Stimulated activated naive CD4-positive, alpha-beta T cell (primary cell): ENCODE measurements at regions not wholly inside any gene's neighbourhood (a gene's known extent, or its start where the extent isn't known, plus 50 kb on each side); places are given as distances from the start of the nearest gene placed in this dataset.
"Not testable (repeated sequence)": the region's sequence is repeated elsewhere in the genome, so short reads cannot be mapped to it uniquely, and the experiment has no call there.

Source experiments
- DNase-seq, 6 experiments: peaks; one replicate each; lab custom pipeline; 2025; lab: John Stamatoyannopoulos, UW

GRCh38 chr15:38954090-38954489 is 389.5 kb upstream of the RASGRP1 start:
- DNase-seq, result no peak

DNA sequence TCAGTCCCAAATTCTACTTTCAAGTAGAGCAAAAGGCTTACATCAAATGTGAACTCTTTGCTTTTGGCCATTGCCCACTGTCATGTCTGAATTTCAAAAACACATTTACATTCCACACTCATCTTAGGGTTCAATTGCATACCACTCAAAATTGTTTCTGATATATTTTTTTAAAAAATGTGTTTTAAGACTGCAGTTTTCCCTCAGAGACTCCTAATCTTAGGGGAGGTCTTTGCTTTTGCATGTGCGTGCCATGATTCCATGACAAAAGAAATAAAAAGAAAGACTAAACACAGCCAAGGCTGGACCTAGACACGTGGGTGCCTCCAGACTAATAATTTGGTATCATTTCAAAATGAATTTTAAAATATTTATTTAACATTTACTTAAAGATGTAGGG is 396.8 kb upstream of the RASGRP1 start:
- no peak for DNase-seq

GRCh38 chr15:38961931-38962330 is 397.3 kb upstream of the RASGRP1 start:
- DNase-seq, result no peak

- DNase-seq, result no peak
Observed at GRCh38 chr15:38972831-38973230, 408.2 kb upstream of the RASGRP1 start.

GRCh38 chr15:38975282-38975990 is 410.8 kb upstream of the RASGRP1 start:
- DNase-seq, result no peak

DNA sequence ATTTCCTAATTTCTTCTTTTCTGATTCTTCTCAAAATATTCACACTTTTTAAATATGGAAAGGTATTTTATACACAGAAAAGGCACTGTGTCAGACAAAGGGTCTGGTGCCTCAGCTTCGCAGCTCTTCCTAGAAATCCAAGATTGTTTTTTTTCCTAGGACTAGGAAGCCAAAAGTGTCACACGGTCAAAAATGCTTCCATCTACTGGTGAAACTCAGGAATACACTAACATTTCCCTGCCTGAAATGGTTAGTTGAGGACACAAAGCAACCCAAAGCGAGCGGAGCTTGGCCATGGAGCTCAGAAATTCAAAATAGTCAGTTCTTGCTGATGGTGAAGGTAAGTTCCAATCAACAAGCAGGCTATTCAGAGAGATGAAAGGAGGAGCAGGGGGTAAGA is 426.5 kb upstream of the RASGRP1 start:
- DNase-seq, result no peak

- no peak for DNase-seq
Observed at GRCh38 chr15:38991701-38992100, 427.1 kb upstream of the RASGRP1 start.

- DNase-seq, result no peak
Observed at GRCh38 chr15:38992506-38992905, 427.9 kb upstream of the RASGRP1 start.

- no peak for DNase-seq
Observed at GRCh38 chr15:38992930-38993329, 428.3 kb upstream of the RASGRP1 start.

DNA sequence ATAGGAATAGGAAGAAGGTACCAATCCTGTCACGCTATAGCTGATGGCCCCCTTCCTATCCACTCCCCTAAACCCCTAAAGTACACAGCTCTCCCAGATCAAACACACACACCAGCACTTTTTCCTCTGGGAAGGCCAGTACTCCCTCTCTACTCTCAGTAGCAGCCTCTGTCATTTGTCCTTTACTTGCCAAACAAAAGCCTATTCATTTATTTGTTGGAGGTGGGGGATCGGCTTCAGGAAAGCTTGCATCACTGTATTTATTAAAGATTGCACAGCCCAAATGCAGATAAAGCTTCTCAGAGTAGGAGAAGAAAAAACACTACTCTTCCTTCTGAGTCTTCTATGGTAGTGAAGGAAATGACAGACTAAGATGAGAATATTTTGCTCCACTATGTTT is 429.7 kb upstream of the RASGRP1 start:
- DNase-seq, result no peak

GRCh38 chr15:38996111-38996631 is 431.6 kb upstream of the RASGRP1 start:
- no peak for DNase-seq

DNA sequence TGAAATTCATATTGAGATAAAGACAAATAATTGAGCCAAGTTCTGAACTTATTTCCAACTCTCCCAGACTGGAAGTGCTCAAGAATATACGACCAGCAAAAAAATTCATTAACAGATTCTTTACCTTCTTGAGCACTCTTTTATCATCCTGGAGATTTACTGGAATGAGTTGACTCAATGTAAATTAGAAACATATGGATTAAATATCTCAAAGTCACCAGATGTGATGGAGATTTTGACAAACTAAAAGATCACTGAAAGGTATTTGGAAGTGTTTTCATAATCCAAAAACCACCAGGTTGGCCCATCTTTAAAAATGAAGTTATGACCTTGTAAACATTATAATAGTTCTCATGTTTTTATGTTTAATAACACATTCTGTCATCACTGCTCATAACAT is 433.2 kb upstream of the RASGRP1 start:
- DNase-seq, result no peak

- DNase-seq, result no peak
Observed at GRCh38 chr15:39000008-39000734, 435.6 kb upstream of the RASGRP1 start.

DNA sequence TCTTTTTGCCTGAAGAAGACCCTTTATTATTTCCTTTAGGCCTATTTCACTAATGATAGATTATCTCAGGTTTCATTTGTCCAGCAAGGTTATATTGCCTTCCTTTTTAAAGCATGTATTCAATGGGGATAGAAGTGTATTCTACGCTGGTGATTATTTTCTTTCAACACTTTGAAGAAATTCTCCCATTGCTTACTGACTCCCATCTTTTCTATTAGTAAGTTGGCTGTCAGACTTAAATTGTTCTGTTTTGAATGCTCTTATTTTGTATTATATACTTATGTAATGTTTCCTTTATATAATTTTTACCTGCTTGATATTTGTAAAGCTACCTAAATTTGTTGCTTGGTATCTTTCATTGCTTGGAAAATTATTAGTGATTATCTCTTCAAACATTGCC is 445.1 kb upstream of the RASGRP1 start:
- DNase-seq, result no peak

GRCh38 chr15:39011066-39011465 is 446.5 kb upstream of the RASGRP1 start:
- DNase-seq, result not testable (repeated sequence)

- DNase-seq, result no peak
Observed at GRCh38 chr15:39013262-39013661, 448.6 kb upstream of the RASGRP1 start.

DNA sequence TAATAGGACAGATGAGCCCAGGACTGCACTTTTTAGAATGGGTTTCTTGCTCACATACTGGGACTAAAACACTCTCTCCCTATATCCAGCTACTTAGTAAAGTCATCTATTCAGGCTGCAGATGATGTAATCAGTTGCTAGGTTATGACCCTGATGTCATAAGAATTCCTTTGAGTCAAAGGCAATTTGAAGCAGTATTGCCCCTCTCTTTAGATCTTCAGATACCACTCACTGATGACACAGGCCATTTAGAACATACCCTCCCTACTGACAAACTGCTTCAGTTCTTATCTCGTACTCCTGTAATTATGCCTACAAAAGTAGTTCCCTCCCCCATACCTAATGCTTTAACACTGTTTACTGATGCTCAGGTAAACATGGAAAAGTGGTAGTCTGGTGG is 450.1 kb upstream of the RASGRP1 start:
- DNase-seq, result no peak

DNA sequence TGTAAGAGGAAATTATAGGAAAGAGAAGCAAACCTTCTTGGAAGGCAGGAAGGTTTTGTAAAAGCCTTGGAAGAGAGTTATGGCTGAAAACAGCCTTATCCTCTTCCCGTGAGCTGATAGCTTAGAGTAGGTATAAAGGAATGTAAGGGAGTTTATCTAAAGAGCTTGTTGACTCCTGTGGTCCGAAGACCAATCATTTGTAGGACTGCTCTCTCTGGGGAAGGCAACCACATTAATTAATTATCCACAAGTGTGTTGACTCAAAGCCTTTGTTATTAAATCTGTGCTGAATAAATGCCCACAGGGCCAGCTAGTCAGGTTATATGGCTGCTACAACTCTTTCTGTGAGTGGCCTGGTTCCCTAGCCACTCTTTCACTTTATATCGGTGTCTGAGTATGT is 452.1 kb upstream of the RASGRP1 start:
- no peak for DNase-seq

DNA sequence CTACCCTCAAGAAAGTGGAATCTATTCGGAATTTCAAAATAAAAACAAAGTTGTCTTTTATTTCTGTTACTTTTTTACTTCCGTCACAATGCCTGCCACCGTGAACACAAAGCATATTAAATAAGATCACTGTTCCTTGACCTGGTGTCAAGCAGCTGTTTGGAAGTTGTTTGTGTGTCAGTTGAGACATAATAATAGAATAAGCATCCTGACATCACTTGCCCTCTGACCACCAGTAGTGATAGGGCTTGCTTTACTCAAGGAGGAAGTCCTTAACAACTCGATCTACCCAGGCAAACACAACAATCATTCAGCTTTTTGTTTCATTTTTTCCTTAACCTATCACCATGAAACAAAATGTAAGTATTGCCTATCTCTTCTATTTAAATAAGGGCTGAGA is 454.4 kb upstream of the RASGRP1 start:
- no peak for DNase-seq

- DNase-seq, result no peak
Observed at GRCh38 chr15:39021341-39021740, 456.7 kb upstream of the RASGRP1 start.

DNA sequence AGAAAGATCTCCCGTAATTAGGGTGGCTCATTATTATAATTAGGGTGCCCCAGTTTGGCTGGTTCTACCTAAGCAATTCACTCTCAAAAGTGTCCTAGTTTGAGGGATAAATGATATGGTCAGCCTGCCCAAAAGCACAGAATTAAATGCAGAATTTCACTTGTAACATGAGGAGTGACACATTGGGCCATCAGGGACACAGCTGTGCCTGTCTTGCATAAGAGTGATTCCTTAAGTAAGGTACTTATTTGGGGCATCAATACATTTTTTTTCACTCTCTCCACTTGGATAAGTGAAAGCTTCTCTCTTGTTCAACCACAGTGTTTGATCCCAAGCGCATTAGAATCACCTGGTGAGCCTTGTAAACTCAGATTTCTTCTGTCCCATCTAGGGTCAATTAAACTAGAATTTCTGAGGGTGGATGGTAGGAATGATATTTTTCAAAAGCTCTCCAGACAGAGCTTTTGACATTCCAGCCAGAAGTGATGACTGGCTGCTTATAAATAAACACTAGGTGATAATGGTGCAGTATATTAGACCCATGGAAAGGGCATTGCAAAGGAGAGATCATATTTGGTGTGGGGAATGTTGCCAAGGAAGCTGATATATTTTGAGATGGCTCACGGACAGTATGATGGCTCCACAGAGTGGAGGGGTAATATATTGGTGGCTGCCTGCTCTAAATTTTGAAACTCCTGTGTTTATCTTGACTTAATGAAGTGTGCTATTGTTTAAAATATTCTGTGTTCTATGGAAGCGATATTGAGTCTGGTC is 458.1 kb upstream of the RASGRP1 start:
- no peak for DNase-seq

DNA sequence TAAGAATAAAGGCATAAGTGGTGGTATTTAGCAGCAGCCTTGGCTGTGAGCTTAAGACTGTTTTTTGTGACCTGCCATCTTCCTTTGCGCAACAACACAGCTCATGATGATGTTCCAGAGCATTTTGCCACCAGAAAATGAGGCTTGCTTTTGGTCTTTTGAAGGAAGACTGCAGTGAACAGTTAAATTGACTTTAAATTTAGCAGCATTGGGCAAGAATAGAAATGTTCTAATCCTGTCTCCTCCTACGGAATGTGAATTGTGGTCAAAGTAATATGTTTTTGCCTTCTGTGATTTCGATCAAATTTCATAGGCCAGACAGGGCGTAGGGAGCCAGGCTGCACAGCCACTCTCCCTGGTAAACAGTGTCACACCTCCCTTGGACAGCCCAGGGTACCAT is 460.7 kb upstream of the RASGRP1 start:
- no peak for DNase-seq

- DNase-seq, result no peak
Observed at GRCh38 chr15:39025881-39026280, 461.3 kb upstream of the RASGRP1 start.
